ENCODE measurements at regions not wholly inside any gene's neighbourhood (a gene's known extent, or its start where the extent isn't known, plus 50 kb on each side); places are given as distances from the start of the nearest gene placed in this dataset.
A peak's percentile ranks its signal among the peaks of the same experiment; 100 is the strongest.

DNA sequence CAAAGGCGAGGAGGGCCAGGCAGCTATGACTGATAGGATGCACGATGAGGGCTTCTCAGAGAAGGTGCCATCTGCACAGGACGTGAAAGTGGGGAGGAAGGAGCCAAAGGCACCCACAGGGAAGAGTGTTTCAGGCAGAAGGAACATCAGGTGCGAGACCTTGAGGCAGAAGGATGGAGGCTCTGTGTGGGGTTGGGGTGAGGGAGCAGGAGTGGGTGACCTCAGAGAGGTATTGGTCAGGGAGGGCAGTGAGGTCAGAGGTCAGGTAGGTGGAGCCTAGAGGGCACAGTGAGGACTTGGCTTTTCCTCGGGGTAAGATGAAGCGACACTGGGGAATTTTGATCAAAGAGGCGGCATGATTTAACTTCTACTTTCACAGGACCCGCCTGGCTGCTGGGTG lies 64.7 kb upstream of the XPA start:
- in situ Hi-C loops (cut with HindIII; ENCODE audit: low sequenced_read_pairs) = no loop called here
- no peak overlapping the region for H3K4me3 ChIP-seq (ENCODE audit: low read depth, low read length)
- TF ChIP-seq, protein P1, sequence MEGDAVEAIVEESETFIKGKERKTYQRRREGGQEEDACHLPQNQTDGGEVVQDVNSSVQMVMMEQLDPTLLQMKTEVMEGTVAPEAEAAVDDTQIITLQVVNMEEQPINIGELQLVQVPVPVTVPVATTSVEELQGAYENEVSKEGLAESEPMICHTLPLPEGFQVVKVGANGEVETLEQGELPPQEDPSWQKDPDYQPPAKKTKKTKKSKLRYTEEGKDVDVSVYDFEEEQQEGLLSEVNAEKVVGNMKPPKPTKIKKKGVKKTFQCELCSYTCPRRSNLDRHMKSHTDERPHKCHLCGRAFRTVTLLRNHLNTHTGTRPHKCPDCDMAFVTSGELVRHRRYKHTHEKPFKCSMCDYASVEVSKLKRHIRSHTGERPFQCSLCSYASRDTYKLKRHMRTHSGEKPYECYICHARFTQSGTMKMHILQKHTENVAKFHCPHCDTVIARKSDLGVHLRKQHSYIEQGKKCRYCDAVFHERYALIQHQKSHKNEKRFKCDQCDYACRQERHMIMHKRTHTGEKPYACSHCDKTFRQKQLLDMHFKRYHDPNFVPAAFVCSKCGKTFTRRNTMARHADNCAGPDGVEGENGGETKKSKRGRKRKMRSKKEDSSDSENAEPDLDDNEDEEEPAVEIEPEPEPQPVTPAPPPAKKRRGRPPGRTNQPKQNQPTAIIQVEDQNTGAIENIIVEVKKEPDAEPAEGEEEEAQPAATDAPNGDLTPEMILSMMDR (IDR thresholded peaks at IDR 0.05; ENCODE audit: low read depth, low read length, missing control alignments) = no peak
- DNase-seq (ENCODE audit: low read depth) = no peak

GRCh38 chr9:97763874-97764273 lies 66.7 kb upstream of the XPA start:
- TF ChIP-seq, protein P1 (IDR thresholded peaks at IDR 0.05; ENCODE audit: low read depth, low read length, missing control alignments) = no peak
- no peak overlapping the region for H3K4me3 ChIP-seq (ENCODE audit: low read depth, low read length)
- DNase-seq (ENCODE audit: low read depth) = no peak
- in situ Hi-C loops (cut with HindIII; ENCODE audit: low sequenced_read_pairs) = no loop called here

DNA sequence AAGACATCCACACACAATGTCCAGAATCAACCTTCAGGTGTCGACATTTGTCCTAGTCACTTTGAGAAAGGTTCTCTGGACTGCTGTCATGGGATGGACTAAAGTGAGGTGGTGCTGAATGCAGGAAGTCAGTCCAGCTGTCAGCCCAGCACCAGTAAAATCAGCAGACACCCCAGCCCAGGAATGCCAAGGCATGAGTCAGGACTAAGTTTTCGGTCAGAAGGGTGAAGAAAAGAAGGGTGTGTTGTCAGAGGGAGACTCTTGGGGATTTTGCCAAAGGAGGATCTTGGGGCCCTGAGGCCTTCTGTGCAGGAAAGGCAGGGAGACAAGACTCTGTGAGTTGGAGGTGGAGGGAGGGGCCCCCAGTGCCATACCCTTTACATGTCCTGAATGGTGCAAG lies 69.0 kb upstream of the XPA start:
- TF ChIP-seq, protein P1 (IDR thresholded peaks at IDR 0.05; ENCODE audit: low read depth, low read length, missing control alignments) = no peak
- no peak for DNase-seq (ENCODE audit: low read depth)
- no peak overlapping the region for H3K4me3 ChIP-seq (ENCODE audit: low read depth, low read length)
- in situ Hi-C loops (cut with HindIII; ENCODE audit: low sequenced_read_pairs) = no loop called here

GRCh38 chr9:97766610-97767009 lies 69.5 kb upstream of the XPA start:
- TF ChIP-seq, protein P1 (IDR thresholded peaks at IDR 0.05; ENCODE audit: low read depth, low read length, missing control alignments) = no peak
- DNase-seq (ENCODE audit: low read depth) = no peak
- H3K4me3 ChIP-seq (ENCODE audit: low read depth, low read length) = no peak overlapping the region
- in situ Hi-C loops (cut with HindIII; ENCODE audit: low sequenced_read_pairs) = no loop called here

GRCh38 chr9:97767891-97768290 lies 70.8 kb upstream of the XPA start:
- TF ChIP-seq, protein P1 (IDR thresholded peaks at IDR 0.05; ENCODE audit: low read depth, low read length, missing control alignments) = no peak
- in situ Hi-C loops (cut with HindIII; ENCODE audit: low sequenced_read_pairs) = no loop called here
- H3K4me3 ChIP-seq (ENCODE audit: low read depth, low read length) = no peak overlapping the region
- DNase-seq (ENCODE audit: low read depth) = no peak

- TF ChIP-seq, protein P1 (IDR thresholded peaks at IDR 0.05; ENCODE audit: low read depth, low read length, missing control alignments) = no peak
- in situ Hi-C loops (cut with HindIII; ENCODE audit: low sequenced_read_pairs) = no loop called here
- no peak overlapping the region for H3K4me3 ChIP-seq (ENCODE audit: low read depth, low read length)
- peak; percentile 29 for DNase-seq (ENCODE audit: low read depth)
Observed at GRCh38 chr9:97768746-97769145, 71.6 kb upstream of the XPA start.

DNA sequence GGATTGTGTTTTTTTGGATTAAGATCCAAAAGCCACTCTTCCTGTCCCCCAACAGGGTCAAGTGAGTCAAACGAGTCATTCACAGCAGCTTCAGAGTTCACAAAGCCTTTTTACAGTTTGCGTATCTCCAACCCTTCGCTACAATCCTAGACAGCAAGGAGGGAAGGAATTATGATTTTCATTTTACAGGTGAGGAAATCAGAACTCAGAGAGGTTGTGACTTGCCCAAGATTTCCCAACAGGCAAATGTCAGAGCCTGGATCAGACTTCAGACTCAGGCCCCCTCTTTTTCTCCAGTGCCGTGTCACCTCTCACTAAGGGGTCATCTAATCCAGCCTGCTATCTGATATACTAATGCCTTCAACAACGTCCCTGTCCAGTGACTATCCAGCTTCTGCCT lies 72.1 kb upstream of the XPA start:
- H3K4me3 ChIP-seq (ENCODE audit: low read depth, low read length) = no peak overlapping the region
- in situ Hi-C loops (cut with HindIII; ENCODE audit: low sequenced_read_pairs) = no loop called here
- TF ChIP-seq, protein P1 (IDR thresholded peaks at IDR 0.05; ENCODE audit: low read depth, low read length, missing control alignments) = no peak
- no peak for DNase-seq (ENCODE audit: low read depth)
